B cell (primary cell): ENCODE measurements at regions not wholly inside any gene's neighbourhood (a gene's known extent, or its start where the extent isn't known, plus 50 kb on each side); places are given as distances from the start of the nearest gene placed in this dataset.

Source experiments
- ATAC-seq: fragments of 200-7000 bp; cut with Tn5 transposase; one replicate; pipeline ENCODE4 v1.10.0; 2021; ENCODE audit warnings: low read depth, mild to moderate bottlenecking, moderate number of reproducible peaks, moderate library complexity
- CTCF ChIA-PET: fragments of 350-600 bp; sonication (Branson Sonifier 250); formaldehyde crosslinking; loops from one replicate; lab custom pipeline; 2021; ENCODE audit warnings: antibody characterized with exemption, inconsistent platforms; lab: Charles Lee
- POLR2A ChIA-PET: fragments of 350-600 bp; sonication (Branson Sonifier 250); formaldehyde crosslinking; loops from one replicate; lab custom pipeline; 2021; ENCODE audit warnings: antibody characterized with exemption; lab: Charles Lee
- DNase-seq: peaks from one replicate; pipeline ENCODE4 v3.0.0; 2013
- H2AFZ ChIP-seq: 2 replicates; pipeline ENCODE4 v1.6.1; 2012; ENCODE audit warnings: mild to moderate bottlenecking, low read depth, low read length; ENCODE audit not compliant: insufficient read depth, poor library complexity, severe bottlenecking
- H3K27ac ChIP-seq, 2 donors: 1 replicate in 1 of 2; 2 replicates in 1 of 2; pipeline ENCODE4 v1.5.1; 2012 to 2013; ENCODE audit warnings: low read length in 2 of 2, mild to moderate bottlenecking in 2 of 2, moderate library complexity in 1 of 2
- H3K27me3 ChIP-seq, 4 experiments: fragments of 200-600 bp in 1 of 4; sonication (generic) in 1 of 4; replicated peaks in 1 of 4; 1 replicate in 2 of 4; 2 replicates in 2 of 4; pipeline versions ENCODE4 v1.6.1 to v1.7.0; 2013 to 2016; ENCODE audit warnings: low read length in 3 of 4, mild to moderate bottlenecking in 2 of 4, mixed read lengths in 1 of 4, moderate library complexity in 1 of 4; ENCODE audit not compliant: insufficient read depth in 4 of 4, control insufficient read depth in 3 of 4; ENCODE audit errors: control extremely low read depth in 1 of 4
- H3K36me3 ChIP-seq, 2 experiments: replicated peaks in 1 of 2; 1 replicate in 1 of 2; 2 replicates in 1 of 2; pipeline versions ENCODE4 v1.6.1 to v1.7.1; 2013; ENCODE audit warnings: low read length in 1 of 2; ENCODE audit not compliant: insufficient read depth in 2 of 2, control insufficient read depth in 1 of 2; ENCODE audit errors: control extremely low read depth in 1 of 2, extremely low read depth in 1 of 2
- H3K4me1 ChIP-seq, 2 donors: fragments of 200-600 bp in 1 of 2; sonication (generic) in 1 of 2; 1 replicate in 1 of 2; 2 replicates in 1 of 2; pipeline versions ENCODE4 v1.5.1 to v1.6.1; 2013 to 2017; ENCODE audit warnings: low read length in 2 of 2; ENCODE audit not compliant: control insufficient read depth in 2 of 2, insufficient read depth in 2 of 2
- H3K4me2 ChIP-seq: replicated peaks from 2 replicates; pipeline ENCODE3; 2012; ENCODE audit warnings: mild to moderate bottlenecking, low read depth, low read length; ENCODE audit not compliant: poor library complexity, severe bottlenecking
- H3K4me3 ChIP-seq, 5 experiments: fragments of 200-600 bp in 1 of 5; sonication (generic) in 1 of 5; 1 replicate in 3 of 5; 2 replicates in 2 of 5; pipeline versions ENCODE4 v1.5.1 to v1.7.0; 2011 to 2016; ENCODE audit warnings: low read length in 4 of 5, mild to moderate bottlenecking in 4 of 5, low read depth in 2 of 5, control low read depth in 1 of 5, moderate library complexity in 1 of 5; ENCODE audit not compliant: insufficient read depth in 1 of 5; ENCODE audit errors: control extremely low read depth in 1 of 5, extremely low read depth in 1 of 5
- H3K79me2 ChIP-seq: fragments of 200-600 bp; sonication (generic); one replicate; pipeline ENCODE4 v1.6.0; 2016; ENCODE audit warnings: low read length; ENCODE audit not compliant: control insufficient read depth, insufficient read depth
- H3K9ac ChIP-seq: fragments of 200-600 bp; sonication (generic); 2 replicates; pipeline ENCODE4 v1.6.1; 2017; ENCODE audit warnings: mild to moderate bottlenecking, low read length, moderate library complexity
- H3K9me3 ChIP-seq, 3 donors: one replicate each; pipeline versions ENCODE4 v1.6.1 to v1.7.1; 2013; ENCODE audit warnings: low read length in 2 of 3; ENCODE audit not compliant: control insufficient read depth in 2 of 3, insufficient read depth in 1 of 3; ENCODE audit errors: control extremely low read depth in 1 of 3
- H4K20me1 ChIP-seq: 2 replicates; pipeline ENCODE4 v1.6.0; 2012; ENCODE audit warnings: mild to moderate bottlenecking, low read length; ENCODE audit not compliant: insufficient read depth, control insufficient read depth, poor library complexity, severe bottlenecking
- H3K27ac Mint-ChIP-seq: one replicate; pipeline ENCODE4 v1.8.0; 2021; ENCODE audit warnings: mixed read lengths
- H3K27me3 Mint-ChIP-seq: one replicate; pipeline ENCODE4 v1.8.0; 2021; ENCODE audit warnings: mixed read lengths
- H3K4me1 Mint-ChIP-seq: one replicate; pipeline ENCODE4 v1.8.0; 2021; ENCODE audit warnings: mixed read lengths
- H3K4me3 Mint-ChIP-seq: one replicate; pipeline ENCODE4 v1.8.0; 2021; ENCODE audit warnings: mixed read lengths
- H3K9me3 Mint-ChIP-seq: one replicate; pipeline ENCODE4 v1.8.0; 2022; ENCODE audit warnings: mixed read lengths; ENCODE audit not compliant: insufficient read depth
- EZH2 ChIP-seq: IDR thresholded peaks from 2 replicates; pipeline ENCODE4 v1.6.1; 2012; ENCODE audit warnings: borderline replicate concordance, low read depth, mild to moderate bottlenecking, moderate library complexity, low read length; ENCODE audit not compliant: insufficient read depth, poor library complexity, severe bottlenecking
- WGBS: methylation state at CpG from one replicate; pipeline ENCODE4 v1.1.5; 2013; ENCODE audit warnings: missing lambda C conversion rate; ENCODE audit not compliant: insufficient coverage; 5-methylcytosine and 5-hydroxymethylcytosine counted together
- intact Hi-C: fragments of 100-400 bp; cut with micrococcal nuclease; formaldehyde crosslinking; loops from one replicate; pipeline ENCODE4 v1.10.0; 2022
- TF ChIP-seq, protein P1 (sequence below): fragments of 200-600 bp; IDR thresholded peaks from one replicate; pipeline ENCODE4 v1.8.0; 2022; ENCODE audit warnings: antibody characterized with exemption, mild to moderate bottlenecking

DNA sequence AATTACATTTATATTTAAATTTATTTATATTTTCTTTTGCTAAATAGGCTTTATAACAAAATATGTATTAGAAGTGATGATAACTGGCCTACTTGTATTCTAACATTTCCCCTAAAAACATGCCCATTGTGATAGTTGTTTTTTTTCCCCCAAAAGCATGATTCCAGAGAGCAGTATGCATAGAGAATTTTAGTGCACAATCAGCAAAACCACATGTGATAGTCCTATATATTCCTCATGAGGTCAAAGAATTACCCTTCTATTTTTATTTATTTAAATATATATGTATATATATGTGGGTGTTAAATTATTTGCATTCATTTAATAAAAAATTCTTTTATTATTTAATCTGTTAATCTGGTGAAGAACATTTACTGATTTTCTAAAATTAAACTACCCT, 78.2 kb upstream of the TLL1 start:
- CTCF ChIA-PET: no interaction called here
- ATAC-seq: no peak
- H3K27ac Mint-ChIP-seq: no peak overlapping the region
- Histone ChIP-seq H3K9ac (no peak overlapping the region), H4K20me1 (no peaks in the 10 kb centered on the region), H3K4me1 (no peaks in the 10 kb centered on the region), H3K27me3 (no peaks in the 10 kb centered on the region), H3K79me2 (no peaks in the 10 kb centered on the region), H3K9me3 (peaks cover 0 to 7% (median 1%) of the 10 kb centered on the region in 3 donors), H3K4me3 (no peak overlapping the region), H3K27ac (no peak overlapping the region), H2AFZ (no peak overlapping the region), H3K4me2 (no peak overlapping the region), H3K36me3 (no peaks in the 10 kb centered on the region)
- H3K27me3 Mint-ChIP-seq: no peaks in the 10 kb centered on the region
- H3K4me3 Mint-ChIP-seq: no peak overlapping the region
- peaks cover 2% of the 10 kb centered on the region for H3K9me3 Mint-ChIP-seq
- intact Hi-C loops: no loop called here
- H3K4me1 Mint-ChIP-seq: no peaks in the 10 kb centered on the region
- TF ChIP-seq, protein P1, sequence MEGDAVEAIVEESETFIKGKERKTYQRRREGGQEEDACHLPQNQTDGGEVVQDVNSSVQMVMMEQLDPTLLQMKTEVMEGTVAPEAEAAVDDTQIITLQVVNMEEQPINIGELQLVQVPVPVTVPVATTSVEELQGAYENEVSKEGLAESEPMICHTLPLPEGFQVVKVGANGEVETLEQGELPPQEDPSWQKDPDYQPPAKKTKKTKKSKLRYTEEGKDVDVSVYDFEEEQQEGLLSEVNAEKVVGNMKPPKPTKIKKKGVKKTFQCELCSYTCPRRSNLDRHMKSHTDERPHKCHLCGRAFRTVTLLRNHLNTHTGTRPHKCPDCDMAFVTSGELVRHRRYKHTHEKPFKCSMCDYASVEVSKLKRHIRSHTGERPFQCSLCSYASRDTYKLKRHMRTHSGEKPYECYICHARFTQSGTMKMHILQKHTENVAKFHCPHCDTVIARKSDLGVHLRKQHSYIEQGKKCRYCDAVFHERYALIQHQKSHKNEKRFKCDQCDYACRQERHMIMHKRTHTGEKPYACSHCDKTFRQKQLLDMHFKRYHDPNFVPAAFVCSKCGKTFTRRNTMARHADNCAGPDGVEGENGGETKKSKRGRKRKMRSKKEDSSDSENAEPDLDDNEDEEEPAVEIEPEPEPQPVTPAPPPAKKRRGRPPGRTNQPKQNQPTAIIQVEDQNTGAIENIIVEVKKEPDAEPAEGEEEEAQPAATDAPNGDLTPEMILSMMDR: no peak
- no peak for TF ChIP-seq EZH2
- POLR2A ChIA-PET: no interaction called here
- no peak for DNase-seq

DNA sequence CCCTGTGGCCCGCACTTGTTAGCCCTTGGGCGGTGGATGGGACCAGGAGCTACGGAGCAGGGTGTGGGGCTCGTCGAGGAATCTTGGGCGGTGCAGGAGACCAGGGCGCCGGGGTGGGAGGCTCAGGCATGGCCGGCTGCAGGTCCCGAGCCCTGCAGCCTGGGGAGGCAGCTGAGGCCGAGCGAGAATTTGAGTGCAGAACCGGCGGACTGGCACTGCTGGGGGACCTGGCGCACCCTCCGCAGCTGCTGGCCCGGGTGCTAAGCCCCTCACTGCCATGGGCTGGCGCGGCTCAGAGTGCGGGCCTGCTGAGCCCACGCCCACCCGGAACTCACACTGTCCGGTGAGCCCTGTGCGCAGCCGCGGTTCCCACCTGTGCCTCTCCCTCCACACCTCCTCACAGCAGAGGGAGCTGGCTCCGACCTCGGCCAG, 73.6 kb upstream of the TLL1 start:
- TF ChIP-seq, protein P1: no peak
- TF ChIP-seq EZH2: no peak
- H3K9me3 Mint-ChIP-seq: peaks cover 2% of the 10 kb centered on the region
- H3K79me2 ChIP-seq: no peaks in the 10 kb centered on the region
- 98% methylated on average over 23 of the region's 28 CpGs for WGBS
- no peak overlapping the region for H3K4me3 ChIP-seq
- no peak overlapping the region for H3K27ac Mint-ChIP-seq
- H3K27ac ChIP-seq: no peak overlapping the region
- no peak for DNase-seq
- H3K9ac ChIP-seq: no peak overlapping the region
- H3K36me3 ChIP-seq: no peaks in the 10 kb centered on the region
- no peak overlapping the region for H3K4me3 Mint-ChIP-seq
- no peaks in the 10 kb centered on the region for H3K27me3 ChIP-seq
- no peaks in the 10 kb centered on the region for H4K20me1 ChIP-seq
- no peak overlapping the region for H3K4me2 ChIP-seq
- peaks cover 0 to 7% (median 1%) of the 10 kb centered on the region in 3 donors for H3K9me3 ChIP-seq
- H2AFZ ChIP-seq: no peak overlapping the region
- no peaks in the 10 kb centered on the region for H3K4me1 ChIP-seq
- no peaks in the 10 kb centered on the region for H3K4me1 Mint-ChIP-seq
- no peaks in the 10 kb centered on the region for H3K27me3 Mint-ChIP-seq
- intact Hi-C loops: no loop called here
- no peak for ATAC-seq
- POLR2A ChIA-PET: no interaction called here
- CTCF ChIA-PET: no interaction called here
